ENCODE measurements at regions not wholly inside any gene's neighbourhood (a gene's known extent, or its start where the extent isn't known, plus 50 kb on each side); places are given as distances from the start of the nearest gene placed in this dataset.

DNA sequence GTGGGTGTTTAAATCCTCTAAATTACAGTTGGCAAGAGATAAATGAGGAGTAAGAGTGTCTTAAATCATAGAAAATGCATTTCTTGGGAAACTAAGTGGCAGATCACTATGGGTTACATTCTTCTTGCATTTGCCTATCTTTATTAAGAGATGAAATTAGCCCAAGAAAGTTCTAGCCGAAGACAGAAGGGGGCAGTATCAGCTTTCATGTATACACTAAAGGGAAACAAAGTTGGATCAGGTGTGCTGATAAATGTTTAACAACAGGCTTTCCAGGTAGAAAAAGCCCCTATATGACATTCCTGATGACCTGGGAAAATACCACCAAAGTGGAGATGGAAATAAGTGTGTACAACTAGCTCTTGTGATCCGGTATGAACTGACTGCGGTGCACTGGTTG lies 81.9 kb upstream of the TLR4 start:
- no peak for TF ChIP-seq EZH2phosphoT487 (IDR thresholded peaks at IDR 0.05; ENCODE audit: low read depth, severe bottlenecking, unreplicated experiment)
- TF ChIP-seq, protein P1, sequence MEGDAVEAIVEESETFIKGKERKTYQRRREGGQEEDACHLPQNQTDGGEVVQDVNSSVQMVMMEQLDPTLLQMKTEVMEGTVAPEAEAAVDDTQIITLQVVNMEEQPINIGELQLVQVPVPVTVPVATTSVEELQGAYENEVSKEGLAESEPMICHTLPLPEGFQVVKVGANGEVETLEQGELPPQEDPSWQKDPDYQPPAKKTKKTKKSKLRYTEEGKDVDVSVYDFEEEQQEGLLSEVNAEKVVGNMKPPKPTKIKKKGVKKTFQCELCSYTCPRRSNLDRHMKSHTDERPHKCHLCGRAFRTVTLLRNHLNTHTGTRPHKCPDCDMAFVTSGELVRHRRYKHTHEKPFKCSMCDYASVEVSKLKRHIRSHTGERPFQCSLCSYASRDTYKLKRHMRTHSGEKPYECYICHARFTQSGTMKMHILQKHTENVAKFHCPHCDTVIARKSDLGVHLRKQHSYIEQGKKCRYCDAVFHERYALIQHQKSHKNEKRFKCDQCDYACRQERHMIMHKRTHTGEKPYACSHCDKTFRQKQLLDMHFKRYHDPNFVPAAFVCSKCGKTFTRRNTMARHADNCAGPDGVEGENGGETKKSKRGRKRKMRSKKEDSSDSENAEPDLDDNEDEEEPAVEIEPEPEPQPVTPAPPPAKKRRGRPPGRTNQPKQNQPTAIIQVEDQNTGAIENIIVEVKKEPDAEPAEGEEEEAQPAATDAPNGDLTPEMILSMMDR (IDR thresholded peaks at IDR 0.05; ENCODE audit: poor library complexity), result no peak
- no peak for TF ChIP-seq EZH2 (IDR thresholded peaks at IDR 0.05; ENCODE audit: borderline replicate concordance)

All from hepatocyte (in vitro differentiated cells).